ENCODE measurements at regions not wholly inside any gene's neighbourhood (a gene's known extent, or its start where the extent isn't known, plus 50 kb on each side); places are given as distances from the start of the nearest gene placed in this dataset.

GRCh38 chr2:129862668-129863067 lies 116.8 kb upstream of the RAB6C start:
- ATAC-seq, result no peak
- intact Hi-C loops (cut with DNase I), result no loop called here

DNA sequence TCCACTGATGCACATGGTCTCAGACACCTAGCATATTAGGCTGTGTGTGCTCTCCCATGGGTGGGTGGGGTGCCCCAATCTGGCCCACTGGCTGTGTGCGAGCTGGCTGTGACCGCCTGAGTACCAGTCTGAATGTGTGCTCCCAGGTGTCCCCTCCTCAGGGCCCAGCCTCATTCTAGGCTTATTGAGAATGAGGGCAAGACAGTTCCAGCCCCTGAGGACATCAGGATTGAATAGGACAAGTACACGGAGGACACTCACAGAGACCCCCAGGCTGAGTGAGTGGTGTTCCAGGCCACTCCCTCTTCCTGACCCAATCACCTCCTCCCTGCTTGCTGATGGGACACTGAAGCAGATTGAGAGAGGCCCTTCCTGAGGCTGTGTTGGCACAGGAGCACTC lies 116.1 kb upstream of the RAB6C start:
- no peak for DNase-seq (ENCODE audit: low spot score)
- intact Hi-C loops (cut with DNase I), result no loop called here
- no peak for ATAC-seq

More at GRCh38 chr2:129862668-129863067, 116.8 kb upstream of the RAB6C start:
- no peak for DNase-seq (ENCODE audit: low spot score)

DNA sequence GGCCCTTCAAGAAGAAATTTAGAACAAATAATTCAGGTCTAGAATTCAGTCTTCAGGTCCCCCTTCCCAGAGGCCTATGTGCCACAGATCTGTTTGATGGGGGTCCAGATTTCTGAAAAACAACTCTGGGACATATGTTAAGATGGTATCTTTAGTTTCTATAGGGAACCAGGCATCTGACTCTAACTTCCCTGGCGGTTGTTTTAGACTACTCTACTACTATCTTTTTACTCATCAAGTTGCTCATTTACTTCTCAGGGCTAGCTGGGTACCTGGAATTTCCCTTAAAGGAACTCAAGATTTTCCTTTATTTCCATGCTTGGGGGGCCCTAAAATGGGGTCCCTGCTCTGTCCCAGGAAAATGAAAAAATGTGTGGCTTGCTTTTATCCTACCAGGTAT lies 114.7 kb upstream of the RAB6C start:
- intact Hi-C loops (cut with DNase I), result no loop called here
- DNase-seq (ENCODE audit: low spot score) (no peak), ATAC-seq (no peak)

- intact Hi-C loops (cut with DNase I), result no loop called here
- DNase-seq (ENCODE audit: low spot score) (no peak), ATAC-seq (no peak)
These were observed 113.5 kb upstream of the RAB6C start for GRCh38 chr2:129865976-129866375.

DNA sequence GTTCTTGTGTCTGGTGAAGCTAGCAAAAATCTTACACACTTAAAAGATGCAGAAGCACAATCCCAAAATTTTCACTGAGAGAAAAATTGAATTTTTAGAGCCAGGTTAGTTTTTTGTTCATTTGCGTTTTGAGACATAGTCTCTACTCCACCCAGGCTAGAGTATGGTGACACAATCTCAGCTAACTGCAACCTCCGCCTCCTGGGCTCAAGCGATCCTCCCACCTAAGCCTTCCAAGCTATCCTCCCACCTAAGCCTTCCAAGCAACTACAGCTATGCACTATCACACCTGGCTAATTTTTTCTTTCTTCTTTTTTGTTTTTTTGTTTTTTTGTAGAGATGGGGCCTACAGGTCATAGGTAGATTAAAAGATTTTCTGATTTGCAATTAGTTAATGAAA lies 113.1 kb upstream of the RAB6C start:
- DNase-seq (ENCODE audit: low spot score) (no peak), ATAC-seq (no peak)
- intact Hi-C loops (cut with DNase I), result no loop called here

- intact Hi-C loops (cut with DNase I), result no loop called here
- DNase-seq (ENCODE audit: low spot score) (no peak), ATAC-seq (no peak)
These were observed 111.3 kb upstream of the RAB6C start for GRCh38 chr2:129868151-129868550.

DNA sequence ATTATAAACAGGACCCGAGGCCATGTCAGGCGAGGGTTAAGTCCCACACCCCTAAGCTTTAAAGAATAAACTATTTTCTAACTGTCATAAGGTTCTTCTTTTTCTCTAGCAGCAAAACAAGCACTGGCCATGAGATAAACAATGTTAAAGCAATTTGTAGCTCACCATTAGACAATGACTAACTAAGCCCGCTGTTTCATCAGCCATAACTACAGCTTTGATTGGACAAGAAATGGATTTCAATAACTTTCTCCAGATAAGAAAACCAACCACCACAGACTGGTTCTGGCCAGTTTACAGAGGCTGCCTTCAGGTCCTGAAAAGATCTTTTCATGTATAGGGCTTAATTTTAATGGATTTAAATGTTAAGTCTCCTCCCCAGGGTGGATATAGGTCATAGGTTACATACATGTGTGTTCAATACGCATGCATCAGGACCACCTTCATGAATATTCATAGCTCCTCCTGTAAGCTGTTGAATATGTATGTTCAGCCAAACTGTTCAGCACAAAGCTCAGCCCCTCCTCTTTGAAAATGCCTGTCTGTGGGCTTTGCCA lies 108.7 kb upstream of the RAB6C start:
- intact Hi-C loops (cut with DNase I), result no loop called here
- no peak for DNase-seq (ENCODE audit: low spot score)
- ATAC-seq, result no peak

DNA sequence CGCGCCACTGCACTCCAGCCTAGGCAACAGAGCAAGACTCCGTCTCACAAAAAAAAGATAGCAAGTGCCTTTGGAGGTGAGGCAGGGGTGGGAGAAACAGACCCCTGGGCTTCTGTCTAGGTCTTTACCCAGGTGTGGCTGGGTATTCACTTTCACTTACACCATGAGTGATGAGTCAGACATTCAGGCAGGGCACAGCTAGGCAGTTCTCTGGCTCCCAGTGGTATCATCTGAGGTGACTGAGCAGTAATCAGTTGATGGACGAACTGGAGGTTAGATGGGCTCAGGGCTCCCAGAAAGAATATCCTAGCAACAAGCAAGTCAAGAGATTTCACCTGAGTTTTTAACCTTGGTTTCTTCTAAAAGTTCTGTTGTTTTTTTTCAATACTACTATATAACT lies 107.0 kb upstream of the RAB6C start:
- intact Hi-C loops (cut with DNase I), result no loop called here
- no peak for DNase-seq (ENCODE audit: low spot score)
- no peak for ATAC-seq

- DNase-seq (ENCODE audit: low spot score), result no peak
- intact Hi-C loops (cut with DNase I), result no loop called here
- no peak for ATAC-seq
These were observed 102.9 kb upstream of the RAB6C start for GRCh38 chr2:129876541-129876940.

DNA sequence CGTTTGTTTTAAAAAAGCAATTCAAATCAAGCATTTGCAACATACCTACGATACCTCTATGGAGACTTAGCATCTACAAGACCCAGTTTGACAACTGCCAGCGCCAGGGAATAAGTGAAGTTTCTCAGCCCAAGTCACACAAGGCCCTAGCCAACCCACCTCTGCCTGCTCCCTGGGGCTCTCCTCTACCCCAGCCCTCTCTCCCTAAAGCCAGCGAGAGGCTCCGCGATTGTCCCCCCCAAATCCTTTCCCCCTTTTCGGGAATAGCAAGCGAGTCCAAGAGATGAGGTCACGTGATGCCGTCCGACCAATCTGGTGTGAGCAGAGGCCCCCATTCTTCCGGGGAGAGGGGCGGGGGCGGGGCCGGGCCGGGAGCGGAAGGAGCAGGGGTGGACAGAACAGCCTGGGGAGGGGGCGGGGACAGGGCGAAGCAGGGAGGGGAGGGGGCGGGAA lies 102.2 kb upstream of the RAB6C start:
- intact Hi-C loops (cut with DNase I), result no loop called here
- DNase-seq (ENCODE audit: low spot score) (peak; percentile 97), ATAC-seq (peak; percentile 98)

DNA sequence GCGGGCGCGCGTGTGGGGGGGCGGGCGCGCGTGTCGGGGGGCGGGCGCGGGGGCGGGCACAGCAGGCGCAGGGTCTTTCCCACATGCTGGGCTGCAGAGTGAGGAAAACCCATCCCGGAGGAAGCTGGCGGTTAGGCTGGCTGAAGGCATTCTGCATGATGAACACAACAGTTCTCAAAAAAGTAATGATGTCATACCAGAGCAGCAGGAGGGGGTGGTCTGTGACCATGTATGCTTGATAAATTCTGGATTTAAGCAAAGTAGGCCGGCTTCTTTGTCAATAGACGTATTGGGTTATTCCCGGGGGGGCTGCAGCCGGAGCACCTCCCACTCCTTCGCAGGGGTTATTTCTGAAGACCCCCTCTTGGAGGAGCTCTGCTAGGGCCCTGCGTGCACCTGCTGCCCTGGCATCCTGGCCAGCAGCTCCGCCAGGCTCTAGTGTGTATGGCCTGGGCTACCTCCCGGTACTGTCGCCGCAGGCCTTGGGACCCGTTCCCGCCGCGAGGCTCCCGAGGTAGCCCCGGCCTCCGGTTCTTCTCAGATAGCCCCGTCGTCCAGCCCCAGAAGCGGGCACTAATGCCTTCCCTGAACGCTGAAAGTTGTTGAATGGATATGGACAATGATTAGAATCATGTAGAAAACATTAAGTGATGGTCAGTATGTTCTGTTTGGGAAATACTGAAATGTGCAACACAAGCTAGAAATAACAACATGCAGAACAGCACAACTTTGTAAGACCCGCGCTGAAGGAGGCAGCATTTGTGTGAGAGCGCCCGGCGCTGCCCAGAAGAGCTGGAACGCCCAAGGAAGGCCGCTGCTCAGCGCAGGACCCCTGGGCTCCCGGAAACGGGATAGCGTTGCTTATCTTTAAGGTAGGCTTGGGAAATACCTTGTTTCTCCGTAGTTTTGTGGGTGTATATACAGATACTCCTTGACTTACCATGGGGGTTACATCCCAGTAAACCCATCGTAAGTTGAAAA lies 101.4 kb upstream of the RAB6C start:
- DNase-seq (ENCODE audit: low spot score), result peak; percentile 65
- intact Hi-C loops (cut with DNase I), result no loop called here
- peak; percentile 76 for ATAC-seq

GRCh38 chr2:129879614-129880180 lies 99.8 kb upstream of the RAB6C start:
- DNase-seq (ENCODE audit: low spot score) (no peak), ATAC-seq (no peak)
- intact Hi-C loops (cut with DNase I), result no loop called here

DNA sequence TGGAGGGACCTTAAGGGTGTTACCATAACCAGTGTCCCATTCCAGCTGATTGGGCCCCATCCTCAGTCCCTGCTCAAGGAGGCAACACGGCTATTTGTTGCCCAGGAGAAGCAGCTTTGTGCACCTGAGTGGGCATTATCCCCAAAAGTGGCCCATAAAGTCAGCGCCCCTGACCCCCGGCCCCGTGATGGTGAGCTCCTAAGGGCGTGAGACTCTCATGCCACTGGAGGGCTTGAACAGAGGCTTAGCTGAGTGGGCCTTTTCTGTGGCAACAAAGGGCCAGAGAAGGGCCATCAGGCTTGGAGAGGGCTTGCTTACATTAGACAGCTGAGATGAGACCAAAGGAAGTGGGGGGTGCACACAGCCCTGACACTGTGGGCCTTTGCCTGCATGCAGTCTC lies 99.2 kb upstream of the RAB6C start:
- intact Hi-C loops (cut with DNase I), result no loop called here
- no peak for DNase-seq (ENCODE audit: low spot score)
- ATAC-seq, result no peak

- DNase-seq (ENCODE audit: low spot score) (no peak), ATAC-seq (no peak)
- intact Hi-C loops (cut with DNase I), result no loop called here
These were observed 98.5 kb upstream of the RAB6C start for GRCh38 chr2:129880971-129881370.

- intact Hi-C loops (cut with DNase I), result no loop called here
- ATAC-seq (no peak), DNase-seq (ENCODE audit: low spot score) (no peak)
These were observed 97.6 kb upstream of the RAB6C start for GRCh38 chr2:129881786-129882396.

DNA sequence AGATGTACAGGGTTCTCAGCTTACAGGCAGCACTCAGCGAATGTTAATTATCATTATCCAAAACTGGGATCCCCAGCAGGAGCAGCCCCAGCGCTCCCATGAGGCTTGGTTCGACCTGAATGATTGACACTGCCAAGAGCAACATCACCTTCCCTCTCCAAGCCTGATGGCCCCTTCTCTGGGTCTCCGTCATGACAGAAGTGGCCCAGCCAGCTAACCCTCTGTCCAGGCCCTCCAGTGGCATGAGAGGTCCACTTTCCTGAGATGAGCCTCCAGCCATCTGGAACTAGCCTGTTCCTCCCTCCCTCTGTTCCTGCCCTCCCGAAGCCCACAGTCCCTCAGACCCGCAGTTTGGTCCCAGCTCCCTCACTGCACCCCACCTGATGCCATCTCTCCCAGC lies 97.0 kb upstream of the RAB6C start:
- ATAC-seq (no peak), DNase-seq (ENCODE audit: low spot score) (no peak)
- intact Hi-C loops (cut with DNase I), result no loop called here

DNA sequence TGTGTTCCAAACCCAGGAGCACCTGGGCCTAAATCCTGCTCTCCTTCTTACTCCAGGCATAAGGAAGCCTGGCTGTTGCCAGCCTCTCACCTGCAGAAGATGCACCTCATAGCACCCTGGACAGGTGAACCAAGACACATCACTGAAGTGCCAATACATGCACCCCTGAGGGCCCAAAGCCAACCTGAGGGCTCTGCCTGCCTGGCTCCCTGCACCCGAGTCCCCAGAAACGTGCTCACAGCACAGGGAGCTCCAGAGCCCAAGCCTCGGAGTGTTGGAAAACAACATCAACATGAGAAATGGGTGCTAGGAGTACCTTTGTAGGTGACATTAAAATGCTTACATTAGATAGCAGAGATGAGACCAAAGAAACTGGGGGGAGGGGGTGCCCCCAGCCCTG lies 96.3 kb upstream of the RAB6C start:
- DNase-seq (ENCODE audit: low spot score) (no peak), ATAC-seq (no peak)
- intact Hi-C loops (cut with DNase I), result no loop called here

DNA sequence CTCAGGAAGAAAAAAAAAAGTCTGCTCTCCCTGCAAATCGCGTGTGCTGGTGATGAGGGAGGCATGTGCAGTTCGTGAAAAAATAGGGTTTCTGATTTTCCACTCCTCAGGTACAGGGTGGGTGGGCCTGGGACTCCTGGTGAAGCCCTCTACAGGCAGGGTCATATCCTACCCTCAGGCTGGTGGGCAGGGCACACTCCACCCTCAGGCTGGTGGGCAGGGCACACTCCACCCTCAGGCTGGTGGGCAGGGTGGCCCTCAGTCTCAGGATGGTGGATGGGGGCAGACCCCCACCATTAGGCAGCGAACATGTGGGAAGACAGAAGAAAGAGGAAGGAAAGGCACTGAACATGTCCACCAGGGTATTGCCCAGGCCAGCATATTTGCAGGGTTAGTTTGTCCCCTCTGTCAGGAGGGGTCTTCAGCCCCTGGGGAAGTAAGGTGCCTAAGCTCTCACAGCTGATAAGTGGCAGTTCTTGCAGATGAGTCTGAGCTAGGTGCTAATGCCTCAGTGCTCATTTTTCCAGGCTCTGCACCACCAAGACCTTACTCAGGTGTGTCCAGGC lies 95.2 kb upstream of the RAB6C start:
- DNase-seq (ENCODE audit: low spot score) (no peak), ATAC-seq (no peak)
- intact Hi-C loops (cut with DNase I), result no loop called here

DNA sequence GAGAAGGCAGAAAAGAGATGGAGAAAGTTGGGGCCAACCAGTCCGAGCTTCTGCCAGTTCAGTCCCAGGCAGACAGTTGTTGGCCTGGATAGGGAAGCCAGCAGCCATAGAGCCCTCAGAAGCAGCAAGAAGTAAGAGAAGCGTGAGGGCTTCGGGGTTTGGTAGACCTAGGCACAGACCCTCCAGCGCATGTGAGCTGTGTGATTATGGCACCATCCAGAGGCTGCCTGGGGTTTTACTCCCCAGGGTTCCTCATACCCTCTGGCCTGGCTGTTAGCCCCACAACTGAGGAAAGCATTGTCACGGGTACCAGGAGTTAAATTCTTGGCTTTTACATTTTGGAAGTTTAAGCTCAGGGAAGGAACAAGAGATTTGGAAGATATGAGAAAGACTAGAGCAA lies 93.7 kb upstream of the RAB6C start:
- intact Hi-C loops (cut with DNase I), result no loop called here
- no peak for ATAC-seq
- DNase-seq (ENCODE audit: low spot score), result no peak

Measured in sciatic nerve (tissue), 2 donors.